NCI-H748 (cell line): ENCODE measurements at regions not wholly inside any gene's neighbourhood (a gene's known extent, or its start where the extent isn't known, plus 50 kb on each side); places are given as distances from the start of the nearest gene placed in this dataset.

ENCODE experiments used
- DNase-seq: peaks from one replicate; lab custom pipeline; 2025; ENCODE audit not compliant: unreplicated experiment; lab: John Stamatoyannopoulos, UW

DNA sequence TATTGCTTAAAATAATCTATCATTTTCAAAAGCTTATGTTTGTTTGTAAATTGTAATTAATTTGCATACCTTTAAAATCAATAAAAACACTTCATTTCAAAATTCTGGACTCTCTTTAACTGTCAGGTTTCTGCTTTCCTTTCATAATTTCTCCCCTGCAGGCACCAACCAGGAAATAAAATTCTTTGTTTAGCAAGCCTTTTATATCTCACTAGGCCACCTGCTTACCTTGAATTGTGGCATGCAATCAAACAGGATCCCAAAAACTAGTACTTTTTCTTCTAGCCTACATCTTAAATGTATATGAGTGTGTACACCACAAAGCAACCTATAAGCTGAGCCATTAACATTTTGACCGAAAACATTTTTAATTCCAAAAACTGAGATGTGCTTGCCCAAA is 233.1 kb downstream of the NR4A2 start:
- DNase-seq, result peak; percentile 15

DNA sequence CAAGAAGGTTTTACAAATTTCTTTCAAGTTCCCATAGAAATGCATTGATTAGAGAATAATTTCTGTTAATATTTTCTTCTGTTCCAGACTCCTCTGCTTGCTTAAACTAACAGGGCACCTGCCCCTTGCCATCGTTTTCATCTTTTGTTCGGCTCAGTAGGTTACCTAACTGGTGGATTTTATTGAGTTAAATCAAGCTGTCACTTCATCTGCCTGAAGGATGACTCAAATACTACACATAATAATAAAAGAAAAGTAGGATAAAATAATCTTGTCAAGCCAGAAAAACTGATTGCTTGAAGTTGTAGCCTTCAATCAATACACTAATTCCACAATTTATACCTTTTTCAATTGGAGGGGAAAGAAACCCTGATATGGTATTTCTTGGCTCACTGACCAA is 234.0 kb downstream of the NR4A2 start:
- peak; percentile 62 for DNase-seq

DNA sequence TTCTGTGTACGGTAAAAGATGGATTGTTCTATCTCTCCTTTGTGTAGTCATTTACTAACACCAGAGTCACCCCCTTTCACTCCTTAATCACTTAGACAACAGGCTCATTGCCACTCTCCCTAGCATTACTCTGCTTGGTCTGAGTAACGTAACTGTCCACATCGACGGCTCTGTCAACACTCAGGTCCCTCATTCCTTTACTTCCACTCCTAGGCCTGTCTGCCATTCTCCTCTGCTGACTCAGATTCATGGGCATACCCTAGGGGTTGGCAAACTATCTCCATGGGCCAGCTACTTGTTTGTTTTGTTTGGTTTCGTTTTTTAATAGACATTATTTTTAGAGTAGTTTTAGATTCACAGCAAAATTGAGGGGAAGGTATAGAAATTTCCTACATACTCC is 243.9 kb downstream of the NR4A2 start:
- no peak for DNase-seq

DNA sequence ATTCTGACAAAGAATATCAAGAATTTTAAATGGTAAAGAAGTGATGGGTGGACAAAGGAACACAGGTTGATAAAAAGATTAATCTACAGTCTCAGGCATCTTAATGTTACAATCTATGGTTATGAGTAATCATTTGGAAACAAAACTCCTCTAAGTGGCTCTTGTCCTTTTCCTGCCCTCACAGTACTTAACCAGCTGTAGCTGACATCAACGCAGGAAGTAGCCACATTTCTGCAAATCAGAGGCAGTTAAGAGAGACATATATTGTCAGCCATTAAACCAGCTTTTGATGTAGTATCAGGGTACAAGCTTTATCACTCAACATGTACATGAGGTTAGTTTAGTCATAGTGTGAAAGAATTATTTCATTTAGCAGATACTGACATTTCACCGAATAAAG is 244.6 kb downstream of the NR4A2 start:
- no peak for DNase-seq

DNA sequence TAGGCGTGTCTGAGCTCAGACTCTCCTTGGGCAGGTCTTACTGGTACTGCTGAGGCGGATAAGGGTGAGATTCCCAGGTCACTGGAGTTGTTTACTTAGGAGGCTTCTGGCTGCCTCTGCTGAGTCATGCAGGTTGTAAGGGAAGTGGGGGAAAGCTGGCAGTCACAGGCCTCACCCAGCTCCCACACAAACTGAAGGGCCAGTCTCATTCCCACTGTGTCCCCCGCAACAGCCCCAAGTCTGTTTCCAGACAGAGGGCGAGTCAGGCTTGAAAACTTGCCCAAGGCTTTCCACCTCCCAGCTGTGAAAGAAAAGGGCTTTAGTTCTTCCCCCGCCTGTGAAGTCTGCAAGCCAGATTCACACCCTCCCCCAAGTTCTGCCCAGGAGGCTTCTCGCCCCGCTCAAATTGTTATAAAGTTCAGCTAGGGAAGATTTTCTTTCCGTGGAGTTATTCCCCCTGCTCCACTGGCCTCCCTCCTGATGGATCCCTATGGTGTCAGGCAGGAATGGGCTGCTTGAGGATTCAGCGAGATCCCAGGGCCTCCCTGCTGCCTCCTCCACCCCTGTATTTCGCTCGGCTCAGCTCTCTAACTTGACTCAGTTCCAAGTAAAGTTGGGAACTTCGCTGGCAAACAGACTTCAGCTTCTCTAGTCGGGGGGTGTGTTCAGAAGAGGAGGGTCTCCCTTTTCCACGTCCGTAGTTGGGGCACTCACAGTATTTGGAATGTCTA is 248.6 kb downstream of the NR4A2 start:
- DNase-seq, result no peak

DNA sequence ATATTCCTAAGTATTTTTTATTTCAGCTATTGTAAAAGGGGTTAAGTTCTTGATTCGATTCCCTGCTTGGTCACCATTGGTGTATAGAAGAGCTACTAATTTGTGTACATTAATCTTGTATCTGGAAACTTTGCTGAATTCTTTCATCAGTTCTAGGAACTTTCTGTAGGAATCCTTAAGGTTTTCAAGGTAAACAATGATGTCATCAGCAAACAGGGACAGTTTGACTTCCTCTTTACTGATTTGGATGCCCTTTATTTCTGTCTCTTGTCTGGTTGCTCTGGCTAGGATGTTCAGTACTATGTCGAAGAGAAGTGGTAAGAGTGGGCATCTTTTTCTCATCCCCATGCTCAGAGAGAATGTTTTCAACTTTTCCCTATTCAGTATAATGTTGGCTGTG is 252.7 kb downstream of the NR4A2 start:
- DNase-seq, result no peak

DNA sequence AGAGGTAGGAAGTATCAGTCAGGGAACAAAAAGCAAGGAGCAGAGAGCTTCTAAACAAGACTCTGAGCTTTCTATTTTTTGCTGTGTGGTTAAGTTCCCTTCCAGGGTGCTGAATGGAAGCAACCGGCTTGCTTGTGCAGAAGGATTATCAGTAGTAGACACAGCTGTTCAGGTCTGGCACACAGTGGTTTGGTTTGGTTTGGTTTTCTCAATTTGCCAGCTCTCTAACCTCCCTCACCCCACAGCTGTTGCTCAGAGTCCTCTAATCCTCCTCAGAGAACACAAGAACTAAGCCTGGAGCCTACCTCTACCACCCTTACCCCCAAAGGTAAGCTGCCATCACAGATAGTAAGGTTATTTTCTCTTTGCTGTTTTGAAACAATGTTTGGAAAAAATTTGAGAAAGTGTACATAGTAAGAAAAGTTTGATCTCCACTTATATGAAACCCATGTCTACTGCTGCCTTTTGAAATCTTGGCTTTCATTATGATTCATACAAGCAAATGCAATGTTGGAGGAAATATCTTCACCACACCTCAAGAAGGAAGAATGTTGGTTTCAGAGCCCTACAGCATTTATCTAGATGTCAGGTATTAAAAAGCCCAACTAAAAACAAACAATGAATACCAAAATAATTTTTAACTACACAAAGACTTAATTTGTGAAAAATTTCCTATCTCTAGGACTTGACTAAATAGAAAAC is 255.3 kb downstream of the NR4A2 start:
- no peak for DNase-seq

DNA sequence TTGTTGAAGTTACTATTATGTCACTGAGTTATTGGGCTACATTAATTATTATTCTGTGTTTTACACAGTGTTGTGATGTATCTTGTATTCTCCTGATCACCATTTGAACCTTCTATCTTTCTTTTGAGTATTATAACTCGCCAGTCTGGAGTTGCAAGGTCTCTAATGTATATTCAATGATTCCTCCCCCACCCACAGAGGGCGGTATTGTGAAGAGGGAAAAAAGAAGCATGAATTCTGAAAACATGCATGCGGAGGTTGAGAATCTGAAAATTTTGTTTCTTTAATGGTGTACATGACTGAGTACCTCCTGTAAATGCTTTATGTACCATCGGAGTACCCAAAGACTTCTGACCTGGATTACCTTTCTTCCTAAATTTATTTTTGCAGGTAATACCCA is 266.6 kb downstream of the NR4A2 start:
- DNase-seq, result peak; percentile 47

DNA sequence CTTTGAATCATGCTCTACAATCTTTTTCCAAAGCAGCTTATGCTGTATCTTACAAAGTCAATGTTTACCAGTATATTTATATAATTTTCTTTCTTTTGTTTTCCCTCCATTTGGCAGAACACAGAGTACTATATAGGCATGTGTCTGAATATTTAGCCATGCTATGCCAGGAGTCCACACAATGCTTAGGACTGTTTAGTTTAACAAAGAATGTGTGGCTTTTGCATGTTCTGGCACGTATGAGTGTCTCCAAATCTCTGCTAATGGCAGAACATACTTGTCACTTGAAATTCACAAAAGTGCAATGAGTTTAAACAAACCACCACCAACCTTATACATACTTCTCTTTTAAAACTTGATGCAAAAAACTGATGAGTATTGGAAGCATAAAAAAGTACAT is 268.0 kb downstream of the NR4A2 start:
- DNase-seq, result no peak

DNA sequence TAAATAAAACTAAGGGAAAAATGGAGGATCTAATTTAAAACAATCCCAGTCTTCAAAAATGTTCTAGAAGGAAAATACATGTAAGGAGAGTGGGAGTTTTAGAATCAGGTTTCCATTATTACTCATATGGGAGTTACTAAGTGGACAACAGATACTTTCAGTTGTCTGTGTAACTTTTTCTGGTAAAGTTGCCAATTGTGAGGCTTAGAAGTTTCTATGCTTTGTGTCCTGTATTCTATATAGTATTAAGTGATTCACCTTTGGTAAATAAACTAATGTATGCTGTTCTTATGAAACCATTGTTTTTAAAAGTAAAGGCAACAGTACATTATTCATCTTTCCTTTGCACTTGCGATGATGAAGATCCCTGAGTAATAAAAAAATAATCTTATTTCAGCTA is 274.9 kb downstream of the NR4A2 start:
- no peak for DNase-seq

DNA sequence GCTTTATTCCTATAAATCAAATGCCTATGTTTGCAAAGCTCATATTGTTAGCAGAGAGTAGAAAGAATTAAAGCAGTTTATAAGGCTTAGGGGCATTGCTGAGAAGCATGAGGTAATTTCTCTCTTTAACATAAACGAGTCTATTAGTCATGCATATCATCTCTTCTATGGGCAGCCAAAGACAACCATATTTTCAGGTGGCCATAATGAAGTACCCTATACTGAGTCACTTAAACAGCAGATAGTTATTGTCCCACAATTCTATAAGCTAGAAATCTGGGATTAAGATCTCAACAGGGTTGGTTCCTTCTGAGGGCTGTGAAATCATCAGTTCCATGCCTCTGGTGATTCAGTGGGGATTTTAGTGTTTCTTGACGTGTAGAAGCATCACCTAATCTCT is 277.5 kb downstream of the NR4A2 start:
- DNase-seq, result no peak

DNA sequence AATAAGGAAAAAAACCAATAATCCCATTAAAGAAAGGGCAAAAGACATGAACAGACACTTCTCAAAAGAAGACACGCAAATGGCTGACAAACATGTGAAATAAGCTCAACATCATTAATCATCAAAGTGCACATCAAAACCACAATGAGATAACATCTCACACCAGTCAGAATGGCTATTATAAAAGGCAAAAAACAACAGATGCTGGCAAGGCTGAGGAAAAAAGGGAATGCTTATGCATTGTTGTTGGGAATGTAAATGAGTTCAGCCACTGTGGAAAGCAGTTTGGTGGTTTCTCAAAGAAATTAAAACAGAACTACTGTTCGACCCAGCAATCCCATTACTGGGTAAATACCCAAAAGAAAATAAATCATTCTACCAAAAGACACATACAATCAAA is 285.6 kb downstream of the NR4A2 start:
- DNase-seq, result no peak

DNA sequence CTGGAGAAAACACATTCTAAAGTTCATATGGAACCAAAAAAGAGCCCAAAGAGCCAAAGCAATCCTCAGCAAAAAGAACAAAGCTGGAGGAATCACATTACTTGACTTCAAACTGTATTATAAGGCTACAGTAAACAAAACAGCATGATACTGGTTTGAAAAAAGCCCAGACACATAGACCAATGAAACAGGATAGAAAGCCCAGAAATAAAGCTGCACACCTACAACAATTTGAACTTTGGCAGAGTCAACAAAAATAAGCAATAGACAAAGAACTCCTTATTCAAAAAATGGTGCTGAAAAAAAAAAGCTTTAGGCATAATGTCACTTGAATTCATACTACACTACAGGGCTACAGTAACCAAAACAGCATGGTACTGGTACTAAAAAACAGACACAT is 289.6 kb downstream of the NR4A2 start:
- no peak for DNase-seq

DNA sequence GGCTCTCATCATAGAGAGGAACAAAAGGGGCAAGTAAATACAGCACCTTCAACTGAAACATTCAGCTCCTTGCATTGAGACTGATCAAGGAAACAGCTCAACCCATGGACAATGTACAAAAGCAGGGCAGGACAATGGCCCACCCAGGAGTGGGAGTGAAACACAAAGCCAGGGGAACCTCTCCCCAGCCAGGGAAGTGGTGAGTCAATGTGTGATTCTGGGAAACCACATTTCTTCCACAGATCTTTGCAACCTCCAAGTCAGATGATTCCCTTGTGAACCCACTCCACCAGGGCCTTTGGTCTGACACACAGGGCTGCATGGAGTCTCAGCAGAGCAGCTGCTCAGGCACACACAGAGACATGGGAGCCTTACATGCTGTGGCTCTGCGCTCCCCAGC is 294.5 kb downstream of the NR4A2 start:
- no peak for DNase-seq

DNA sequence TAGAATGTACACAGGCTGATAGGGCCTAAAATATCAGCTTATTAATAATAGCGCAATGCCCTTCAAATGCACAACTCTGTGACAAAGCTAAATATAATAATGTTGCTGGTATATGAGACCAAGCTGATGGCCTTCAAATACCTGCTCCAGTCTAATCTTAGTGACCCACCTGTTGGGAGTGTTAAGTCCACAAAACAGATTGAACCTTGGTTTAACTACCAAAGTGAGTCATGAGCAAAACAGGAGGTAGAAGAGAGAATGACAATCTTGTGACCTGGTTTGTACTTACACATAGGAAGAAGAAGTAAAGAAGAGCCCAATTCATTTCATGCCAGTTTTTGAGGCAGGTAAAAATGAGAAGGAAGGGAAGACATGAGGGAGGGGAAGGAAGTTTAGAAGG is 295.0 kb downstream of the NR4A2 start:
- no peak for DNase-seq

DNA sequence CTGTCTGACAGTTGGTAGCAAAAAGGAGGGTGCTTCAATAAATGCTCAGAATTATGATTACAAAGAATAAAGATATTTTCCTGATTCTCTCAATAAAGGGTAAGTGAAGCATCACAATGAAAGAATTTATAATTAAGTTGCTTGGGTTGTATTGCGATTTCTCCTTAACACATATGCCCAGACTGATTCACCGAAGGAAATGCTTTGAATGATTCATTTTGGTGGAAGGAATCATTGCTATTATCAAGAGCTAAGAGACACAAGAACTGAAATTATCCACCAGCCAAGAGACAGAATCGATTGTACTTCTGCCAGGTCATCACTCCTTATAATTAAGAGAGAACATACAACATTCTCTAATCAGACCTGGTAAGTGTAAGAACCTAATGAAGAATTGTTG is 301.4 kb downstream of the NR4A2 start:
- no peak for DNase-seq

DNA sequence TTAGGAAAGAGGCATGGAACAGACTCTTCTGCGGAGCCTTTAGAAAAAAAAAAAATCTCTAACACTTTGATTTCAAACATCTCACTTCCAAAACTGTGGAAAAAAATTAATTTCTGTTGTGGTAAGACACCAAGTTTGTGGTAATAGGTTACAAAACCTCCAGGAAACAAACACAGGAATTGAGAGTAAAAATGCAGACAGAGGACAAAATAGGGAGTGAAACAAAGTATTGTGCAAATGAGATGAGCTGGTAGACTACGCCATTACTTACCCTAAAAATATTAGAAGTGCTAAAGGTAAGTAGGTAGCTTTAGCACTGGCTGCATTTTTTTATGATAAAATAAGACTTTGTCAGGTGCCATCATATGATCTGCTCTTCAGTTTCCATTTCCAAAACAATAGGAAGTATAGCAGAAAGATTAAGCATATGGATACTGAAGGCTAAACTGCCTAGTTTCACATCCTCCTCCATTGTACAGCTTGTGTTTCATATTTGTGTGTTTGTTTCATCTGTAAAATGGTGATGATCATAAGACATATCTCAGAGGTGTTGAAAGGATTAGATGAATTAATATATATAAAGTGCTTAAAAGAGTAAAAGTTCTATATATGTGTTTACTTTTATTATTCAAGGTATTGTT is 309.2 kb downstream of the NR4A2 start:
- no peak for DNase-seq

DNA sequence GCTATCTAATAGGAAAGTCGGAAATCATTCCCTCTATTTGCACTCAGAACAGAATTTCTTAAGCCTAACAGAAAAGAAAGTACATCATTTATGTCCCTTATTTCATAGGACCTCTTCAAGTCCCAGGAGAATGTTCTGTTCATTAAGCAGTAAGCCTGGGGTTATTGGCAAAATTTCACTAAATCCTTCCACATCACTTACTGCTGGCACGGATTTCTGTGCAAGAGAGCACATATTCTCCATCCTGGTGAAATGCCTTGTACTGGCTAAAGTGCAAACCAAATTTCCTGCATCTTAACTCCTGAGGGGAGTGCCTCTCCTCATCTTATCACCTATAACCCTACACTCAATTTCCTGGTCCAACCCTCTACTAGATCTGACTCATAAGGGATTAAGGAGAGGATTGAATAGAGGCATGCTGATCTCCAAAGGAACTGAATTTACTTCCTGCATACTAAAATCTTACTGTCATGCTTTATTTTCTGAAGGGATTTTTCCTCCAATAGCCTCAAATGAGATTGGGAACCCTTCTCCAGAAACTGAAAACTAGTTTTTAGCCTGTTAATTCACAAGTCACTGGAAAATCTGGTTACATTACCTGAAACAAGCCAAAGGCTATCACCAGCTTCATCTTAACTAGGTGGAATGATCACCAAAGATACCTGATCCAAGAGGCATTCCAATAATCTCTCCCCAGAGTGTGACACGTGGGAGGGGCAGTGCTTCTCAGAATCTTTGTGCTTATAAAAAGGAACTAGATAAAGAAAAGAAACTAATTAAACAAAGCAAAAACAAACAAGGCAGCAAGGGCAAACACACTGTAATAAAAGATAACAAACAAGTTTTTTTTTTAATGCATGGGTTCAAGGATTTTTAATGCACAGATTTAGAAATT is 311.1 kb downstream of the NR4A2 start:
- DNase-seq, result no peak

DNA sequence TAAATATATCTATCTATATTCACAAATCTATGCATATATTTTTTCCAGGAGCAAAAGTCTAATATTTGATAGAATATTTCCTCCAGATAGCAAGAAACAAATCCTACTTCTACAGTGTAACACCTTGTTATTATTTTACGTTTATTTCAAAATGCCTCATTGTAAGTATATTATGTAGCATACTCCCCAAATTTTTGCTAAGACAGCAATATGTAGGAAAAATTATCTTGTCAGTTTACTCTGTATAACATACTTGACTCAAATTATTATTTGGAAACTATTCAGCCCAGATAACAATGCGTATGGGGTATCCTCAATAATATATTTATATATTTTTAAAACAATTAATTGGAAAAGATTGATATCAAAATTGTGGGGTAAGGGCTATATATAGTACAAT is 313.2 kb downstream of the NR4A2 start:
- DNase-seq, result no peak

DNA sequence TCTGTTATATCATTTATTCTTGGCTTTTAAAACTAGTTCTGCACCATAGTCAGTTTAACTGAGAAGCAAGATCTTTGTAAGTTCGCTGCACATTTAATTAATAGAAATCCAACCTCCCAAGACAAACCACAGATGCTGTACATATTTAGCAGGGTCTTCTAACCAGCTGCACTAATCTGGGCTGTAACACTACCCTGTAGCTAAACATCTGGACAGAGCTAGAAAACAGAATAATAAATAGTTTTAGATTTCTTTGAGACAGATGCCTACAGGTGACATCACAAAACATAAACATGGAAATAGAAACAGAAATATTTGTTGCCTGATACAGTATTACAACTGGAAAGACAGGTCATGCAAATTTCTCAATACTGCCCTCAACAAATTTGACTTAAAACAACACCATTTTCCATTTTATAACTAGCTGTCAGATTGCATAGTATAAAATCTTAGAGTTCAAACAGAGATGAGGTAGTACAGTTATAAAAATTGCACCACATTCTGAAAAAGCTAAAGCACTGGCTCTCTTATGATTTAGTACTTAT is 315.1 kb downstream of the NR4A2 start:
- no peak for DNase-seq

DNA sequence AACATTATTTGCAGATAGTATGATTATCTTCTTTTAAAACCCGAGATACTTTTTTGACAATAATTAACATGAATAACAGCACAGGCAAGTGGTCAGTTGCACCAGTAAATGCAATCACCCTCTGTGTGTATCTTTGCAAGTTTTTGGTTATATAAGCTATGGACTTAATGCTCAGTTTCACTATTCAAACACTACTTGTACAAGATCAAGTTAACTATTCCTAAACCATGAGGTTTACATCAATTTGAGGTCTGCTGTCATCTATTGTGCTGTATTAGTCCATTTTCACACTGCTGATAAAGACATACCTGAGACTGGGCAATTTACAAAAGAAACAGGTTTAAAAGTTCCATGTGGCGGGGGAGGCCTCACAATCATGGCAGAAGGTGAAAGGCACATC is 323.2 kb downstream of the NR4A2 start:
- no peak for DNase-seq
